Fibroblast of peridontal ligament (primary cell): ENCODE measurements at regions not wholly inside any gene's neighbourhood (a gene's known extent, or its start where the extent isn't known, plus 50 kb on each side); places are given as distances from the start of the nearest gene placed in this dataset.
A peak's percentile ranks its signal among the peaks of the same experiment; 100 is the strongest.
"Not testable (repeated sequence)": the region's sequence is repeated elsewhere in the genome, so short reads cannot be mapped to it uniquely, and the experiment has no call there.

Experiments
- DNase-seq: peaks from one replicate; pipeline ENCODE4 v3.0.0-alpha.2; 2010; ENCODE audit errors: extremely low read depth

DNA sequence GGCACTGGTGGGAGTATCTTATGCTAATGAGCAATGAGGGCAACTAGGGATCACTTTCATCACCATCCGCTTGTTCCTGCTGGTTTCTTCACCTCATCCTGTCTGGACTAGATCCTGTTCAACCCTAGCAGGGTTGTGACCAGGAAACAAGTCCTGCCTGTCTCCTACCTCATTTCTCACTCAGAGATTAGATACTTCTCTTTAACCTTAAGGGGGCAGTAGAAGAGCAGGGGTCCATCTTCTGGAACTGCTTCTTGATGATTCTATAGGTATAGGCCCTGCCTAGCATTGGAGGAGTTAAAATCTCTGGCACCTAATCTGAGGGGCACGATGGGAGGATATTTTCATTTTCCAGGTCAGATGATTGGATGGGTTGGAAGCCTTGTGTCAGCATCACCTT is 415.5 kb downstream of the TGIF2LX start:
- DNase-seq = not testable (repeated sequence)

- not testable (repeated sequence) for DNase-seq
These were observed 447.9 kb downstream of the TGIF2LX start for GRCh38 chrX:90369632-90370031.

- DNase-seq = not testable (repeated sequence)
These were observed 476.3 kb downstream of the TGIF2LX start for GRCh38 chrX:90398020-90398419.

GRCh38 chrX:90402169-90402568 is 480.5 kb downstream of the TGIF2LX start:
- peak; percentile 0 for DNase-seq

- not testable (repeated sequence) for DNase-seq
These were observed 482.2 kb downstream of the TGIF2LX start for GRCh38 chrX:90403859-90404258.

DNA sequence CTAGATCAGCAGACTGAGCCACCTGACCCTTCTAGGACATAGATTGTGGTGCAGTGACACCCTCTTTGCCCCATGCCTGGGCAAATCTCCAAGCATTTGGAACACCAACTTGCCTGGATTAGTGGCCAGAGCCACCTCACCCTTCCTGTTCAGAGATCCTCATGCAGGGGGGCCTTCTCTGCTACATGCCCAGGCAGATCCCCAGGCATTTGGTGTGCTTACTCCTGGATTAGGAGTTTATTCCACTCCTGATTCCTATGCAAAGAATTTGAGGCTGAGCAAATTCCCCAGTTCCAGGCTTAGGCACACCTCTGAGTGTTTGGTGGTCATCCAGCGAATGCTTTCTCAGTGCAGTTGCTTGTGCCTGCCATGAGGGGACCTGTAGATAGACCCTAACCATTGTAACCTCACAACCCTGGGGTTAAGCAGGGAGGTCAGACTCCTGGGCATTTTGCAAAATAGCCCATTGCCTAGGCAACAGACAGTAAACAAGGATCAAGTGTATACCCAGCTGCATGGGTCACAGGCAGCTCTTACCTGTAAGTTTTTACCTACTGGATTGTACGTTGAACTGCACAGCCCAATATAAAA is 483.2 kb downstream of the TGIF2LX start:
- DNase-seq = not testable (repeated sequence)

- not testable (repeated sequence) for DNase-seq
These were observed 532.1 kb downstream of the TGIF2LX start for GRCh38 chrX:90453770-90454338.

DNA sequence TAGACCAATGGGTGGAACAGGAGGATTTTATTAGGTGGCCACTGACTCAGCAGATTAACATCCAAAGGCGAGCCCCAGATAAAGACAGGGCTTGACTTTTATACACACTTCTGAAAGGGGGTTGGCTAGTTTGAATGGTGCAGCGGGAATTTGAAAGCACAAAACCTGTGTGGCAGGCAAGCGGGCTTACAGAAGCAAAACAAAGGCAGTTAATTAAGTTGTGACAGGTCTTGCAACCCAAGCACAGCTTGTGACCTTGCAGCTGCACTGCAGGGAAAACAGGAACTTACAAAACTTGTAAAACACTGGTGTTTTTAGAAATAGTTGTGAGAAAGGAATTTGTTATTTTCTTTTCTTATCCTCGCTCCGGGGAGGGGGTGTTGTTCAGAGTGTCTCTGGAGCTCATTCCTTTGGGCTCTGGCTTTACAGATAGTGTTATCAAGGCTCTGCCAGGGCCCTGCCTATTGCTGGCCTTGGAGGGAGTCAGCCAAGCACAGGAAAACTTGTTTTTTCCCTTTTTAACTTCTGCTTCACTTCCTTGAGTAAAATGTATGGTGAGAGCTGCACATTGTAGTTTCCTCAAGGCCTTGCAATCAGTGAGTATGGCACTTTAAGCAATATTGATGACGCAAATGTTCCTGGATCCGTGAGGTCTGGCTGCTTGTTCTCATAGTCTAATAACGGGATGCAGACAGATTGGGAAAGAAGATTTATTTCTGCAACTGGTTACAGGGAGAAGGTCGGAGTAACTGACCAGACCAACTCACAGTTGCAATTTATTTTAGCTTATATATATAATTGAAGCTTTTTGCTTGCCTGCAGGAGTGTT is 536.6 kb downstream of the TGIF2LX start:
- DNase-seq = not testable (repeated sequence)

DNA sequence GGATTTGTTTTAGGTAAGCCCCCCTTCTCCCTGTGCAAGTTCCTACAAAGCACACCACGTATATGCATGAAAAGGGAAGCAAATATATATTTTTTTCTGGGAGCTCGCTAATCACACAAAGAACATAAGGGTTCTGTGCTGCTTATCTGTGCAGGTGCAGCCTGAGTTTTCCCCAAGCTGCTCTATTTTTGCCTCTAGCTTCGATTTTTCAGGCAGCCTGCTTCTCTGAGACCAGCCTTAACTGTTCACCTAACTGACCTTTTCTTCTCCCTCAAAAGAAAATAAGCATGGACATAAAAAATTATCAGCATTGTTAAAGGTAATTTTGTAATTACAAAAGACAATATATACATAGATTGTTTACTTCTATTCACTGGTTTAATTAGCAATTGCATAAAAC is 552.7 kb downstream of the TGIF2LX start:
- not testable (repeated sequence) for DNase-seq

GRCh38 chrX:90485406-90485805 is 563.7 kb downstream of the TGIF2LX start:
- DNase-seq = not testable (repeated sequence)

DNA sequence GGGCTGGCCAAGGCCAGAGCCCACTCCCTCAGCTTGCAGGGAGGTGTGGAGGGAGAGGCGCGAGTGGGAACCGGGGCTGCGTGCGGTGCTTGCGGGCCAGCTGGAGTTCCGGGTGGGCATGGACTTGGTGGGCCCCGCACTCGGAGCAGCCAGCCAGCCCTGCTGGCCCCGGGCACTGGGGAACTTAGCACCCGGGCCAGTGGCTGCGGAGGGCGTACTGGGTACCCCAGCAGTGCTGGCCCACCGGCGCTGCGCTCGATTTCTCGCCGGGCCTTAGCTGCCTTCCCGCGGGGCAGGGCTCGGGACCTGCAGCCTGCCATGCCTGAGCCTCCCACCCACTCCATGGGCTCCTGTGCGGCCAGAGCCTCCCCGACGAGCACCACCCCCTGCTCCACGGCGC is 599.6 kb downstream of the TGIF2LX start:
- DNase-seq = not testable (repeated sequence)

DNA sequence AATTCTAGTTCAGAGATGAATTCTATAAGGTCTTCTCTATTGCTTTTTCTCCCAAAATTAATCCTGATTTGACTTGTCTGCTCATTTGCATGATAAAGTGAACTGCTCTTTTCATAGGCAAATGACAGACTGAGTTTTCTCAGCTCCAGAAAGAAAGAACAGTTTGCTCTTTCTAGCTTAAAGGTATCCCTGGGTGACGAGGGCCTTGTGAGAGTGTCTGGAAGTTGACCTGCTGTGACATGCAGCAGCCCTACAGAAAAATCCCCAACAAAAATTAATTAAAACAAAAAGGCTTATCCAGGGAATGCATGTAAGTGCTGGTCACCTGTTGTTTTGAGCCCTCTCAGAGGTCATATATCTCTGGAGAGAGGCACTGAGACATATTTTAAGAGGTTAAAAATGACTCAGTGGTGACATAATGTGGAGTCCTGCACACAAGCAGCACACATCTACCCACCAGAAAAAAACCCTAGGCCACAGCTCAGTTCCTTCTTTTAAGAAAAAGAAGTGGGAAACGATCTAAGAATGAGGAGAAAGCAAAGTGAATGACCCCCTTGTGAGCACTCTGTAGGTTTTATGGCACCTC is 602.8 kb downstream of the TGIF2LX start:
- DNase-seq = not testable (repeated sequence)
